ENCODE measurements at regions not wholly inside any gene's neighbourhood (a gene's known extent, or its start where the extent isn't known, plus 50 kb on each side); places are given as distances from the start of the nearest gene placed in this dataset.
"Not testable (repeated sequence)": the region's sequence is repeated elsewhere in the genome, so short reads cannot be mapped to it uniquely, and the experiment has no call there.

GRCh38 chr1:31485166-31485565 lies 72.2 kb downstream of the SERINC2 start:
- DNase-seq, result no peak

GRCh38 chr1:31487143-31487542 lies 74.1 kb downstream of the SERINC2 start:
- no peak for DNase-seq

- no peak for DNase-seq
These were observed 74.8 kb downstream of the SERINC2 start for GRCh38 chr1:31487721-31488293.

GRCh38 chr1:31488528-31488927 lies 75.5 kb downstream of the SERINC2 start:
- DNase-seq, result no peak

- DNase-seq, result not testable (repeated sequence)
These were observed 76.6 kb downstream of the SERINC2 start for GRCh38 chr1:31489575-31489974.

- not testable (repeated sequence) for DNase-seq
These were observed 77.6 kb downstream of the SERINC2 start for GRCh38 chr1:31490596-31490995.

- DNase-seq, result not testable (repeated sequence)
These were observed 81.0 kb upstream of the TINAGL1 start for GRCh38 chr1:31495351-31495750.

- not testable (repeated sequence) for DNase-seq
These were observed 80.5 kb upstream of the TINAGL1 start for GRCh38 chr1:31495770-31496169.

- no peak for DNase-seq
These were observed 78.7 kb upstream of the TINAGL1 start for GRCh38 chr1:31497601-31498000.

GRCh38 chr1:31498376-31499040 lies 77.8 kb upstream of the TINAGL1 start:
- no peak for DNase-seq

- DNase-seq, result no peak
These were observed 74.8 kb upstream of the TINAGL1 start for GRCh38 chr1:31501505-31501904.

- DNase-seq, result no peak
These were observed 74.1 kb upstream of the TINAGL1 start for GRCh38 chr1:31502253-31502652.

- DNase-seq, result no peak
These were observed 73.3 kb upstream of the TINAGL1 start for GRCh38 chr1:31502926-31503511.

GRCh38 chr1:31503570-31503969 lies 72.7 kb upstream of the TINAGL1 start:
- no peak for DNase-seq

GRCh38 chr1:31504001-31504400 lies 72.3 kb upstream of the TINAGL1 start:
- no peak for DNase-seq

GRCh38 chr1:31505911-31506497 lies 70.3 kb upstream of the TINAGL1 start:
- peak; percentile 54 for DNase-seq

GRCh38 chr1:31507221-31507620 lies 69.1 kb upstream of the TINAGL1 start:
- DNase-seq, result no peak

- no peak for DNase-seq
These were observed 68.4 kb upstream of the TINAGL1 start for GRCh38 chr1:31507676-31508530.

- DNase-seq, result no peak
These were observed 66.9 kb upstream of the TINAGL1 start for GRCh38 chr1:31509124-31510072.

- no peak for DNase-seq
These were observed 66.0 kb upstream of the TINAGL1 start for GRCh38 chr1:31510304-31510703.

GRCh38 chr1:31510853-31511789 lies 65.2 kb upstream of the TINAGL1 start:
- DNase-seq, result no peak
